Common myeloid progenitor, CD34-positive (primary cell): ENCODE measurements at regions not wholly inside any gene's neighbourhood (a gene's known extent, or its start where the extent isn't known, plus 50 kb on each side); places are given as distances from the start of the nearest gene placed in this dataset.

Source experiments
- CTCF ChIA-PET: fragments of 350-600 bp; sonication (Branson Sonifier 250); formaldehyde crosslinking; loops from one replicate; lab custom pipeline; 2021; ENCODE audit warnings: antibody characterized with exemption; lab: Charles Lee
- POLR2A ChIA-PET: fragments of 350-600 bp; sonication (Branson Sonifier 250); formaldehyde crosslinking; loops from one replicate; lab custom pipeline; 2021; ENCODE audit warnings: antibody characterized with exemption; lab: Charles Lee
- DNase-seq, 3 donors: peaks; one replicate each; pipeline versions ENCODE4 v3.0.0 to v3.0.0-alpha.2; 2013
- H3K27ac ChIP-seq, 2 experiments: 1 replicate in 1 of 2; 2 replicates in 1 of 2; pipeline ENCODE4 v1.7.0; 2013; ENCODE audit warnings: inconsistent platforms in 2 of 2, low read length in 2 of 2, mild to moderate bottlenecking in 2 of 2, low read depth in 1 of 2, moderate library complexity in 1 of 2; ENCODE audit not compliant: severe bottlenecking in 2 of 2, insufficient read depth in 1 of 2, poor library complexity in 1 of 2
- H3K27me3 ChIP-seq, 5 experiments: replicated peaks in 2 of 5; 1 replicate in 3 of 5; 2 replicates in 2 of 5; pipeline versions ENCODE4 v1.6.1 to v1.7.0; 2013; ENCODE audit warnings: low read length in 4 of 5, mild to moderate bottlenecking in 2 of 5, moderate library complexity in 2 of 5, inconsistent platforms in 1 of 5; ENCODE audit not compliant: insufficient read depth in 5 of 5, control insufficient read depth in 4 of 5
- H3K36me3 ChIP-seq, 4 experiments: 1 replicate in 2 of 4; 2 replicates in 2 of 4; pipeline versions ENCODE4 v1.6.1 to v1.7.0; 2013; ENCODE audit warnings: low read length in 3 of 4, control low read depth in 1 of 4, mild to moderate bottlenecking in 1 of 4; ENCODE audit not compliant: control insufficient read depth in 4 of 4, insufficient read depth in 4 of 4
- H3K4me1 ChIP-seq, 4 experiments: 1 replicate in 3 of 4; 2 replicates in 1 of 4; pipeline versions ENCODE4 v1.6.1 to v1.7.1; 2013; ENCODE audit warnings: low read length in 3 of 4, mild to moderate bottlenecking in 3 of 4, control low read depth in 1 of 4, inconsistent platforms in 1 of 4, moderate library complexity in 1 of 4; ENCODE audit not compliant: control insufficient read depth in 4 of 4, insufficient read depth in 4 of 4; ENCODE audit errors: control extremely low read depth in 1 of 4
- H3K4me3 ChIP-seq, 7 experiments: 1 replicate in 4 of 7; 2 replicates in 3 of 7; pipeline versions ENCODE4 v1.5.1 to v1.7.0; 2013; ENCODE audit warnings: mild to moderate bottlenecking in 7 of 7, low read length in 6 of 7, moderate library complexity in 6 of 7, inconsistent platforms in 2 of 7, low read depth in 2 of 7, control low read depth in 1 of 7; ENCODE audit not compliant: insufficient read depth in 4 of 7, control insufficient read depth in 1 of 7; ENCODE audit errors: extremely low read depth in 1 of 7
- H3K9me3 ChIP-seq, 5 experiments: 1 replicate in 4 of 5; 2 replicates in 1 of 5; pipeline versions ENCODE4 v1.6.1 to v1.7.1; 2013; ENCODE audit warnings: low read length in 4 of 5, mild to moderate bottlenecking in 2 of 5, inconsistent platforms in 1 of 5, low read depth in 1 of 5, moderate library complexity in 1 of 5; ENCODE audit not compliant: control insufficient read depth in 4 of 5, insufficient read depth in 2 of 5; ENCODE audit errors: control extremely low read depth in 1 of 5
- WGBS: methylation state at CpG from one replicate; pipeline ENCODE4 v1.1.5; 2013; ENCODE audit not compliant: insufficient coverage; 5-methylcytosine and 5-hydroxymethylcytosine counted together

DNA sequence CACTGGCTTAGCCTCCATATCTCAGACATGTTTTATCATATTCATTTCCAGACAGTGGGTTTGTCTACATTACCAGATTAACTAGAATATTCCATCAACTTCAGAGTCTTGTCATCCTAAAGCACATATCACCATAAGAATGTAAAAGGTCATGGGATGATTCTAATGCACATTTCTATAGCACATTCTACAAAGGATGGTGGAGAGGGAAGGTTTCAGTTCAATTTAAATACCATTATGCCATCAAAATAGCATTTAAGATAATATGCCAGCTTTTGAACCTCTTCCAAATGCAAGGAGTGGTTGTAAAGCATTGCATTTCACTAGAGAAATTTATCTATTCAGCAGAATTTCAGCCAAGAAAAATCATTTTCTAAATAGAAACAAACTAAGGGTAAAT, 970.5 kb downstream of the TTLL7 start:
- ChIA-PET CTCF (no interaction called here), POLR2A (no interaction called here)
- no peak overlapping the region for H3K4me3 ChIP-seq

DNA sequence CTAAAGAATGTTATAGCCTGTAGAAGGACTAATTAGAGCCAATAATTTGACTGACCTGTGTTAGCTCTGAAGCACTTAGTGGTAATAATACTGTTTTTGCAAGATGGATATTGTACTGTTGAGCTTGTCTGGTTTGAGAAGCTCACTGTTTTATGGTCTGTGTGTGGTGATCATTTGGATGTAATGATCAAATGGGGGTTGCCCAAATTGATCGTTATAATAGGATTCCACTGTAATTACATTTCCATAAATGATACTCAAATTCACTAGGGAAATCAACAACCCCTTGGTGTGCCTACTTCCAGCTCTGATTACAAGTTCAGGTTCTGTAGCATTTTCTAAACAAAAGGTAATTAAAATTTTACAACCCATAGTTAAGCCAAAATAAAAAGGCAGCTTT, 971.4 kb downstream of the TTLL7 start:
- Histone ChIP-seq H3K36me3 (no peaks in the 10 kb centered on the region), H3K27me3 (no peaks in the 10 kb centered on the region), H3K9me3 (peaks cover 0 to 3% (median 0%) of the 10 kb centered on the region in 5 experiments), H3K27ac (no peak overlapping the region), H3K4me3 (no peak overlapping the region), H3K4me1 (no peaks in the 10 kb centered on the region)
- no CpG with 5 or more reads among the region's 1 CpG for WGBS
- POLR2A ChIA-PET, result interaction anchor here (0.6 kb wide), 1 partner anchor 383 kb away, joined by 3 read pairs; no protein-coding TSS in a partner anchor
- CTCF ChIA-PET, result no interaction called here
- DNase-seq, result no peak

More for the DNA sequence above, 970.5 kb downstream of the TTLL7 start:
- DNase-seq, result no peak
- Histone ChIP-seq H3K4me1 (no peaks in the 10 kb centered on the region), H3K27ac (no peak overlapping the region), H3K36me3 (no peaks in the 10 kb centered on the region), H3K27me3 (no peaks in the 10 kb centered on the region), H3K9me3 (peaks cover 0 to 3% (median 0%) of the 10 kb centered on the region in 5 experiments)

DNA sequence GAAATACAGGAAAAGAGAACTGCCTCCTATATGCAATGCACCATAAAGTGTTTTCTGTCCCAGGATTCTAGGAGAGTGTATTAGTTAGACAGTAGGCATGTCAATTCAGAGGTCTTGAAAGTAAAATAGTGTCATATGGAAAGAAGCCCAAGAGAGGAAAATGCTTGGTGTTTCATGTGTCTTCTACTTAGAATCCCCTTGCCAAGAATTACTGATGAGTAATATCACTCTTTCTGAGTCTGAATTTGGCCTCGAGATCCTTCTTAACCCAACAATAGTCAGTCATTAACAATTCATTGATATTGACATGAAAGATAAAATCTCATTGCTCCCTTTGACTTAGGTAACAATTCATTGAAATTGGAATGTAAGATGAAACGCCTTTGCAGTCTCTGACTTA, 972.2 kb downstream of the TTLL7 start:
- Histone ChIP-seq H3K36me3 (no peaks in the 10 kb centered on the region), H3K27ac (no peak overlapping the region), H3K27me3 (no peaks in the 10 kb centered on the region), H3K4me3 (no peak overlapping the region), H3K9me3 (peaks cover 0 to 3% (median 0%) of the 10 kb centered on the region in 5 experiments), H3K4me1 (no peaks in the 10 kb centered on the region)
- POLR2A ChIA-PET, result no interaction called here
- no peak for DNase-seq
- WGBS, result no CpG with 5 or more reads among the region's 2 CpGs
- CTCF ChIA-PET, result no interaction called here

DNA sequence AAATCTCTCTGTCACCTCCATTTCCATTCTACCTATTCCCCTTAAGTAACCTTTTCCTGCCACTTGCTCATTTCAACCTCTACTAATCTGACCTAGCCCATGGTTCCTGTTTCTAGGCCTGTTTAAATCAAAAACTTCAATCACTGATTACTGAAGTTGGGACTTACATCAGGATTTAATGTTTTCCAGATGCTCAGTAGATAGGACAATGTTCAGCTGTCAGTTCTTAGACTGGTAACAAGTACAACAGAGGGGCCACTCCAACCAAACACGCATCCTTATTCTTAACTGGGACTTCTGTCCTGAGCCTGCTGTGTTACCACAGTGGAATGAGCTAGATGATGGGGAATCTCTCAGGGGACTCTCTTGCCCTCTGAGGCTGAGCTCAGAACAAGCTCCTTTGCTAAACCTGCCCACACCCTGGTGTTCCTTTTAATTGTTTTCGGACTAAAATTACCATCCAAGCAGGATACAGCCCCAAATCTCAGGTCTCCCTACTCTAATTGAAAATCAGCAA, 974.6 kb downstream of the TTLL7 start:
- Histone ChIP-seq H3K36me3 (no peaks in the 10 kb centered on the region), H3K4me1 (no peaks in the 10 kb centered on the region), H3K9me3 (peaks cover 0 to 9% (median 7%) of the 10 kb centered on the region in 5 experiments), H3K4me3 (no peak overlapping the region), H3K27ac (no peak overlapping the region), H3K27me3 (no peaks in the 10 kb centered on the region)
- 100% methylated on average over 1 of the region's 2 CpGs for WGBS
- CTCF ChIA-PET, result no interaction called here
- no peak for DNase-seq
- POLR2A ChIA-PET, result no interaction called here

DNA sequence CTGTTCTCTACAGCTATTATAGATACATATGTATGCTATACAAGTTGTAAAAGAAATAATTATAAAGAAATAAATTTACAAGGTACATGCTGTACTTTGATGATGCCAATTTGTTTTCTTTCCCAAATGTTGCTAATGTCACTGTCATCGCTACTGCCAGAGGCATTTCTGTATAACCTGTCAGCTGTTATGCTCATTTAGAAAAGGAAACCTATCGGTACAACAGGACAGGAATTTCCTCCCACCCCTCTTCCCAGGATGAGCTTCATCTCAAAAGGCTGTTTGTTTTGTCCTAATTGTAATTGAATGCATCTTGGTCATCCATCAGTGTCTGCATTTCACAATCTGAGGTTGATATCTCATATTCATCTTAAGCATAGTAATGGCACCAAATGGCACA, 975.7 kb downstream of the TTLL7 start:
- Histone ChIP-seq H3K27me3 (no peaks in the 10 kb centered on the region), H3K36me3 (no peaks in the 10 kb centered on the region), H3K4me3 (no peak overlapping the region), H3K4me1 (no peaks in the 10 kb centered on the region), H3K27ac (no peak overlapping the region), H3K9me3 (peaks cover 0 to 9% (median 8%) of the 10 kb centered on the region in 5 experiments)
- DNase-seq, result no peak
- POLR2A ChIA-PET, result no interaction called here
- WGBS, result 100% methylated on average over 1 of the region's 2 CpGs
- CTCF ChIA-PET, result no interaction called here

DNA sequence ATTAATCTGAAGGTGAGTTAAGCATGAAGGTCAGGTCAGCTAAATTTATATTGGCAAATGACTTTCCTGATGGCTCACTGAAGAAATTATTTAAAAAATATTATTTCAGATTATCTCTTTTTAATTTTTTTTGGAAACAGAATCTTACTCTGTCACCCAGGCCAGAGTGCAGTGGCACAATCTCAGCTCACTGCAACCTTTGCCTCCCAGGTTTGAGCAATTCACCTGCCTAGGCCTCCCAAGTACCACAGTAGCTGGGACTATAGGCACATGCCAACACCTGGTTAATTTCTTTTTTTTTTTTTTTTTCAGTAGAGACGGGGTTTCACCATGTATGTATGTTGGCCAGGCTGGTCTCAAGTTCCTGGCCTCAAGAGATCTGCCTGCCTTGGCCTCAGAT, 976.7 kb downstream of the TTLL7 start:
- H3K4me1 ChIP-seq, result no peaks in the 10 kb centered on the region
- H3K36me3 ChIP-seq, result no peaks in the 10 kb centered on the region
- DNase-seq, result no peak
- no peaks in the 10 kb centered on the region for H3K27me3 ChIP-seq
- no peak overlapping the region for H3K27ac ChIP-seq
- WGBS, result no CpG with 5 or more reads among the region's 1 CpG
- CTCF ChIA-PET, result no interaction called here
- peaks cover 0 to 9% (median 8%) of the 10 kb centered on the region in 5 experiments for H3K9me3 ChIP-seq
- H3K4me3 ChIP-seq, result no peak overlapping the region
- POLR2A ChIA-PET, result no interaction called here

DNA sequence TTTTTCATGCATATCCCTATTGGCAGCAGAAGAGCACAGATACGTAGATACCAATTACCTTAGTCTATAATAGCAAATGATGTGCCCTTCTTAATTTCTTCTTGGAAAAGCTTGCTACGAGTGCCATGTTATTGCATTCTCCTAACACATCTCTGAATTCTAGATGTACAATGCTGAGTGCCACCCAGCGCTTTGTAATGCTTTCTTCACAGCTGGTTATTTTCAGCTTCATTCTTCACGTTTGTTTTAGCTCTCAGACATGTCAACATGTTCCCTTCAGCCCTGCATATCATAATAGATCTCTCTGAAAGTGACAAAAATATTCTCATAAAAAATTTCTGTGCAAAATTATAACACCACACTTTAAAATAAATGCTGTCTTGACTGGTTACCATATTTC, 981.2 kb downstream of the TTLL7 start:
- CTCF ChIA-PET, result no interaction called here
- Histone ChIP-seq H3K4me1 (no peaks in the 10 kb centered on the region), H3K27me3 (no peaks in the 10 kb centered on the region), H3K9me3 (peaks cover 0 to 9% (median 6%) of the 10 kb centered on the region in 5 experiments), H3K27ac (no peak overlapping the region), H3K36me3 (no peaks in the 10 kb centered on the region), H3K4me3 (no peak overlapping the region)
- POLR2A ChIA-PET, result no interaction called here
- WGBS, result 100% methylated on average over 3 of the region's 4 CpGs
- no peak for DNase-seq
